HCT116 (cell line): ENCODE measurements at regions not wholly inside any gene's neighbourhood (a gene's known extent, or its start where the extent isn't known, plus 50 kb on each side); places are given as distances from the start of the nearest gene placed in this dataset.
A peak's percentile ranks its signal among the peaks of the same experiment; 100 is the strongest.

Experiments
- ATAC-seq: fragments of 200-7000 bp; cut with Tn5 transposase; 2 replicates; pipeline ENCODE4 v1.9.1; 2020; ENCODE audit warnings: mild to moderate bottlenecking, moderate library complexity
- BruUV-seq: library from RNA; stranded (reverse); fragments of 400-500 nt; replicated peaks from 2 replicates; lab custom pipeline; 2021; lab: Mats Ljungman, UMichigan
- CTCF ChIA-PET: fragments of 300-600 bp; sonication (Branson Sonifier 250); formaldehyde crosslinking; loops from one replicate; lab custom pipeline; 2021; ENCODE audit warnings: antibody characterized with exemption; lab: Charles Lee
- POLR2A ChIA-PET: fragments of 300-600, 350-600 bp; sonication (Branson Sonifier 250); formaldehyde crosslinking; loops from one replicate; lab custom pipeline; 2021; ENCODE audit warnings: antibody characterized with exemption; lab: Charles Lee
- RAD21 ChIA-PET, 2 experiments: fragments of 300-600 bp; sonication (Branson Sonifier 250); formaldehyde crosslinking; loops; one replicate each; lab custom pipeline; 2023; ENCODE audit warnings: low total read pairs in 2 of 2; ENCODE audit not compliant: uncharacterized antibody in 2 of 2, unreplicated experiment in 2 of 2, low non-redundant PET in 1 of 2; lab: Charles Lee
- DNase-seq: peaks from one replicate; pipeline ENCODE4 v3.0.0-alpha.2; 2010; ENCODE audit warnings: low read depth, low spot score
- H2AFZ ChIP-seq: fragments of 200-600 bp; shearing (Covaris generic), sonication (generic); 2 replicates; pipeline ENCODE4 v1.6.1; 2017; ENCODE audit warnings: low read depth, mixed run types, mixed read lengths, antibody characterized with exemption, low read length; ENCODE audit not compliant: poor library complexity, severe bottlenecking
- H3K27ac ChIP-seq: 2 replicates; pipeline ENCODE4 v1.5.1; 2012; ENCODE audit warnings: low read depth, low read length
- H3K27me3 ChIP-seq: fragments of 200-600 bp; sonication (generic); 2 replicates; pipeline ENCODE4 v1.6.1; 2016; ENCODE audit warnings: mixed run types, low read length, mixed read lengths; ENCODE audit not compliant: insufficient read depth
- H3K36me3 ChIP-seq, 2 experiments: fragments of 200-500 bp in 1 of 2; fragments of 200-600 bp in 1 of 2; sonication (Bioruptor generic) in 1 of 2; sonication (generic) in 1 of 2; 2 replicates each; pipeline versions ENCODE4 v1.5.1 to v1.6.1; 2014 to 2016; ENCODE audit warnings: low read length in 2 of 2, inconsistent platforms in 1 of 2, mixed read lengths in 1 of 2, mixed run types in 1 of 2; ENCODE audit not compliant: insufficient read depth in 2 of 2, control insufficient read depth in 1 of 2
- H3K4me1 ChIP-seq, 2 experiments: fragments of 200-600 bp in 1 of 2; sonication (generic) in 1 of 2; 2 replicates each; pipeline versions ENCODE4 v1.5.1 to v1.6.1; 2012 to 2017; ENCODE audit warnings: low read length in 2 of 2, inconsistent platforms in 1 of 2, mild to moderate bottlenecking in 1 of 2, mixed read lengths in 1 of 2, mixed run types in 1 of 2, moderate library complexity in 1 of 2; ENCODE audit not compliant: insufficient read depth in 2 of 2, control insufficient read depth in 1 of 2
- H3K4me2 ChIP-seq: fragments of 200-600 bp; sonication (generic); 2 replicates; pipeline ENCODE4 v1.6.1; 2017; ENCODE audit warnings: mixed run types, low read length, mixed read lengths
- H3K4me3 ChIP-seq, 2 experiments: fragments of 200-600 bp in 1 of 2; sonication (generic) in 1 of 2; replicated peaks in 1 of 2; 2 replicates each; pipeline ENCODE4 v1.5.1; 2011 to 2016; ENCODE audit warnings: low read length in 2 of 2, control low read depth in 1 of 2, low read depth in 1 of 2, mild to moderate bottlenecking in 1 of 2, mixed read lengths in 1 of 2, mixed run types in 1 of 2
- H3K79me2 ChIP-seq: fragments of 200-600 bp; sonication (generic); 2 replicates; pipeline ENCODE4 v1.6.1; 2017; ENCODE audit warnings: mild to moderate bottlenecking, mixed run types, low read length, moderate library complexity, mixed read lengths; ENCODE audit not compliant: insufficient read depth
- H3K9ac ChIP-seq: fragments of 200-600 bp; sonication (generic); 2 replicates; pipeline ENCODE4 v1.6.1; 2016; ENCODE audit warnings: low read length, mixed read lengths
- H3K9me2 ChIP-seq: fragments of 200-600 bp; sonication (generic), shearing (Covaris generic); 2 replicates; pipeline ENCODE4 v1.6.1; 2017; ENCODE audit warnings: mixed run types, mild to moderate bottlenecking, moderate library complexity; ENCODE audit not compliant: insufficient read depth
- H3K9me3 ChIP-seq, 2 experiments: fragments of 200-500 bp in 1 of 2; fragments of 200-600 bp in 1 of 2; sonication (Bioruptor generic) in 1 of 2; sonication (generic) in 1 of 2; 2 replicates each; pipeline ENCODE4 v1.6.1; 2014 to 2017; ENCODE audit warnings: low read length in 2 of 2, mixed read lengths in 2 of 2, inconsistent platforms in 1 of 2, low read depth in 1 of 2, mild to moderate bottlenecking in 1 of 2, mixed run types in 1 of 2, moderate library complexity in 1 of 2; ENCODE audit not compliant: control insufficient read depth in 1 of 2, insufficient read depth in 1 of 2
- H4K20me1 ChIP-seq: fragments of 200-600 bp; sonication (generic), shearing (Covaris generic); 2 replicates; pipeline ENCODE4 v1.6.1; 2017; ENCODE audit warnings: mixed run types, mild to moderate bottlenecking, moderate library complexity; ENCODE audit not compliant: insufficient read depth
- ATF3 ChIP-seq: IDR thresholded peaks from 2 replicates; pipeline ENCODE4 v1.6.1; 2012
- CBX3 ChIP-seq: IDR thresholded peaks from 2 replicates; pipeline ENCODE4 v1.6.1; 2012; ENCODE audit warnings: low read depth
- CEBPB ChIP-seq: IDR thresholded peaks from 2 replicates; pipeline ENCODE4 v1.6.1; 2012; ENCODE audit warnings: low read depth
- CTCF ChIP-seq, 3 experiments: fragments of 200-600 bp in 1 of 3; sonication (generic) in 1 of 3; IDR thresholded peaks in 2 of 3; conservative IDR thresholded peaks in 1 of 3; 2 replicates each; pipeline ENCODE4 v1.5.1; 2012 to 2017; ENCODE audit warnings: low read depth in 2 of 3, low read length in 2 of 3, antibody characterized with exemption in 1 of 3, borderline replicate concordance in 1 of 3, control low read depth in 1 of 3, mild to moderate bottlenecking in 1 of 3, mixed read lengths in 1 of 3, mixed run types in 1 of 3, moderate library complexity in 1 of 3; ENCODE audit not compliant: insufficient read depth in 1 of 3
- EGR1 ChIP-seq: IDR thresholded peaks from 2 replicates; pipeline ENCODE4 v1.6.1; 2012; ENCODE audit warnings: low read depth
- EZH2phosphoT487 ChIP-seq: fragments of 200-600 bp; IDR thresholded peaks from 2 replicates; pipeline ENCODE4 v1.6.1; 2018; ENCODE audit warnings: antibody characterized with exemption, borderline replicate concordance
- FOSL1 ChIP-seq: IDR thresholded peaks from 2 replicates; pipeline ENCODE4 v1.6.1; 2012; ENCODE audit warnings: low read depth
- JUND ChIP-seq: IDR thresholded peaks from 2 replicates; pipeline ENCODE4 v1.6.1; 2012
- POLR2A ChIP-seq: IDR thresholded peaks from 2 replicates; pipeline ENCODE4 v1.7.0; 2011; ENCODE audit warnings: borderline replicate concordance; ENCODE audit not compliant: insufficient read depth, insufficient read length; ENCODE audit errors: extremely low read depth
- REST ChIP-seq: IDR thresholded peaks from 2 replicates; pipeline ENCODE4 v1.6.1; 2012; ENCODE audit warnings: low read depth
- SRF ChIP-seq: IDR thresholded peaks from 2 replicates; pipeline ENCODE4 v1.6.1; 2012; ENCODE audit warnings: low read depth
- YY1 ChIP-seq: IDR thresholded peaks from 2 replicates; pipeline ENCODE4 v1.6.1; 2011; ENCODE audit warnings: low read length, low read depth, moderate library complexity, mild to moderate bottlenecking; ENCODE audit not compliant: insufficient replicate concordance; ENCODE audit errors: extremely low read depth
- ZFX ChIP-seq: fragments of 450-650 bp; IDR thresholded peaks from 2 replicates; pipeline ENCODE4 v1.6.1; 2017
- ZNF274 ChIP-seq: fragments of 200-500 bp; sonication (Bioruptor generic); IDR thresholded peaks from 2 replicates; pipeline ENCODE4 v1.6.1; 2014; ENCODE audit warnings: mild to moderate bottlenecking, low read depth, low read length, inconsistent platforms
- intact Hi-C: fragments of 100-400 bp; cut with micrococcal nuclease; formaldehyde crosslinking; loops from 2 replicates; pipeline ENCODE4 v1.10.0; 2022
- TF ChIP-seq, protein P1 (sequence below): IDR thresholded peaks from 2 replicates; pipeline ENCODE4 v1.6.1; 2012

- Histone ChIP-seq H3K9me3 (no peaks in the 10 kb centered on the region), H2AFZ (no peak overlapping the region), H3K79me2 (no peaks in the 10 kb centered on the region), H3K4me3 (no peak overlapping the region), H3K4me1 (peaks cover 20 to 36% of the 10 kb centered on the region in 2 experiments), H3K27ac (no peak overlapping the region), H3K36me3 (no peaks in the 10 kb centered on the region), H3K9me2 (no peaks in the 10 kb centered on the region), H3K4me2 (peak overlapping the region; percentile 25; the same call in 1 of the 2 replicates), H3K9ac (no peak overlapping the region), H3K27me3 (peaks cover 7% of the 10 kb centered on the region; the same call in 1 of the 2 replicates), H4K20me1 (no peaks in the 10 kb centered on the region)
- intact Hi-C loops, result loop anchor here (10.0 kb wide), 1 partner anchor 634 kb away; no protein-coding TSS in a partner anchor
- CTCF ChIA-PET, result interaction anchor here (0.7 kb wide), 1 partner anchor 444 kb away, joined by 4 read pairs; no protein-coding TSS in a partner anchor
- ATAC-seq (no peak), DNase-seq (peak; percentile 32)
- BruUV-seq, result no TSS peak
- RAD21 ChIA-PET, result no interaction called here
- TF ChIP-seq JUND (peak; percentile 32; the same call in 1 of the 2 replicates), CEBPB (no peak)
- POLR2A ChIA-PET, result no interaction called here
These were observed 513.7 kb upstream of the SULF2 start for GRCh38 chr20:48298851-48299484.

DNA sequence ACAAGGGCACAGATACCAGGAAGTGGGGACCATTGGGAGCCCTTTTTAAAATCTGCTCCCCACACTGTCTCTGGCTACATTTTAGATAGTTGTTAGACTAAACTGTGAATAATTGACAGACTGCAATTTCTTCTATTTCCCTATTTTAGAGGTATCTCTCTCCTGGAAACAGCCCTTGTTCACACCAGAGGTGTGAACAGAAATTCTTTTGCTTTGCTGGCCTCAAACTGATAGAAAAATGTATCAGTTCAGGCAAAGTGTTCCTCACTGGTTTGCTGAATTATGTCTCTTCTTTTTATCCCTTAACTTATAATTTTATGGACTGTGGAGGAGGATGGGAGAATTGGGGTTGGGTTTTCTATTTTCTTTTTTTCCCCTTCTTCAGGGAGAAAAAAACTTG lies 513.2 kb upstream of the SULF2 start:
- H3K36me3 ChIP-seq, result no peaks in the 10 kb centered on the region
- no peak overlapping the region for H3K4me2 ChIP-seq
- ChIA-PET CTCF (interaction anchor here (0.7 kb wide), 1 partner anchor 444 kb away, joined by 4 read pairs; no protein-coding TSS in a partner anchor), POLR2A (no interaction called here), RAD21 (no interaction called here)
- no peaks in the 10 kb centered on the region for H3K9me3 ChIP-seq
- no peak overlapping the region for H3K9ac ChIP-seq
- H3K4me1 ChIP-seq, result peaks cover 20 to 36% of the 10 kb centered on the region in 2 experiments
- H3K9me2 ChIP-seq, result no peaks in the 10 kb centered on the region
- no peaks in the 10 kb centered on the region for H4K20me1 ChIP-seq
- H3K27me3 ChIP-seq, result peaks cover 4% of the 10 kb centered on the region; the same call in 1 of the 2 replicates
- H3K4me3 ChIP-seq, result no peak overlapping the region
- intact Hi-C loops, result loop anchor here (10.0 kb wide), 1 partner anchor 634 kb away; no protein-coding TSS in a partner anchor
- no peak overlapping the region for H3K27ac ChIP-seq
- DNase-seq (no peak), ATAC-seq (no peak)
- H3K79me2 ChIP-seq, result no peaks in the 10 kb centered on the region
- no peak overlapping the region for H2AFZ ChIP-seq
- no TSS peak for BruUV-seq
- TF ChIP-seq POLR2A, result no peak
- no peak for TF ChIP-seq REST
- no peak for TF ChIP-seq ZNF274
- TF ChIP-seq SRF, result no peak
- TF ChIP-seq ZFX, result no peak
- no peak for TF ChIP-seq FOSL1
- TF ChIP-seq EGR1, result no peak
- TF ChIP-seq CTCF (IDR thresholded peaks at IDR 0.05 in 2 of 3, conservative IDR thresholded peaks at IDR 0.05 in 1 of 3; ENCODE audit: borderline replicate concordance in 1 of 3, insufficient read depth in 1 of 3, low read depth in 2 of 3, low read length in 2 of 3), result no peak
- TF ChIP-seq YY1, result no peak
- TF ChIP-seq EZH2phosphoT487, result no peak
- no peak for TF ChIP-seq ATF3
- no peak for TF ChIP-seq CBX3
- TF ChIP-seq, protein P1, sequence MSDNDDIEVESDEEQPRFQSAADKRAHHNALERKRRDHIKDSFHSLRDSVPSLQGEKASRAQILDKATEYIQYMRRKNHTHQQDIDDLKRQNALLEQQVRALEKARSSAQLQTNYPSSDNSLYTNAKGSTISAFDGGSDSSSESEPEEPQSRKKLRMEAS, result no peak
